Tibial nerve (tissue), 4 donors: ENCODE measurements at regions not wholly inside any gene's neighbourhood (a gene's known extent, or its start where the extent isn't known, plus 50 kb on each side); places are given as distances from the start of the nearest gene placed in this dataset.

ENCODE experiments used
- DNase-seq, 2 donors: peaks; one replicate each; pipeline ENCODE4 v3.0.0-alpha.2; 2019; ENCODE audit warnings: low spot score in 2 of 2
- H3K27ac ChIP-seq, 4 donors: fragments of 200-600 bp; sonication (generic) in 3 of 4; one replicate each; pipeline ENCODE4 v1.5.1; 2017 to 2019; ENCODE audit warnings: mild to moderate bottlenecking in 1 of 4
- H3K27me3 ChIP-seq, 2 donors: fragments of 200-600 bp; sonication (generic) in 1 of 2; one replicate each; pipeline versions ENCODE4 v1.5.1 to v1.6.0; 2017 to 2019
- H3K36me3 ChIP-seq, 3 donors: fragments of 200-600 bp; sonication (generic); one replicate each; pipeline ENCODE4 v1.5.1; 2018 to 2019
- H3K4me1 ChIP-seq, 4 donors: fragments of 200-600 bp; sonication (generic) in 3 of 4; one replicate each; pipeline ENCODE4 v1.5.1; 2017 to 2019
- H3K4me3 ChIP-seq, 4 donors: fragments of 200-600 bp; sonication (generic) in 3 of 4; one replicate each; pipeline ENCODE4 v1.5.1; 2017 to 2019; ENCODE audit warnings: mild to moderate bottlenecking in 1 of 4, moderate library complexity in 1 of 4
- H3K9me3 ChIP-seq, 4 donors: fragments of 200-600 bp; sonication (generic) in 3 of 4; one replicate each; pipeline ENCODE4 v1.5.1; 2017 to 2019
- CTCF ChIP-seq, 5 experiments: fragments of 200-600 bp in 3 of 5; fragments of 450-650 bp in 2 of 5; sonication (generic) in 3 of 5; IDR thresholded peaks; one replicate each; pipeline ENCODE4 v1.5.1; 2016 to 2019; ENCODE audit warnings: antibody characterized with exemption in 5 of 5, mild to moderate bottlenecking in 3 of 5, moderate library complexity in 2 of 5
- EP300 ChIP-seq, 2 donors: sonication (generic); formaldehyde crosslinking; IDR thresholded peaks; one replicate each; pipeline ENCODE4 v1.6.1; 2017; ENCODE audit warnings: antibody characterized with exemption in 2 of 2, mild to moderate bottlenecking in 1 of 2
- POLR2A ChIP-seq, 2 donors: fragments of 450-650 bp; IDR thresholded peaks; one replicate each; pipeline ENCODE4 v1.6.1; 2017; ENCODE audit warnings: antibody characterized with exemption in 2 of 2, mild to moderate bottlenecking in 2 of 2, moderate library complexity in 2 of 2
- WGBS, 2 donors: methylation state at CpG; one replicate each; pipeline ENCODE4 v1.1.5; 2018; 5-methylcytosine and 5-hydroxymethylcytosine counted together

- Histone ChIP-seq H3K27me3 (no peaks in the 10 kb centered on the region), H3K9me3 (no peaks in the 10 kb centered on the region), H3K4me3 (no peak overlapping the region), H3K36me3 (no peaks in the 10 kb centered on the region), H3K27ac (no peak overlapping the region), H3K4me1 (no peaks in the 10 kb centered on the region)
- DNase-seq, result no peak
- TF ChIP-seq POLR2A (IDR thresholded peaks at IDR 0.05) (no peak), EP300 (IDR thresholded peaks at IDR 0.05) (no peak), CTCF (IDR thresholded peaks at IDR 0.05) (no peak)
- WGBS, 2 donors, result 79 to 80% methylated on average over 3 of the region's 3 CpGs
Observed at GRCh38 chr2:195118276-195118675, 538.8 kb upstream of the SLC39A10 start.

GRCh38 chr2:195117011-195117410, 540.0 kb upstream of the SLC39A10 start:
- H3K9me3 ChIP-seq, result no peaks in the 10 kb centered on the region
- no peaks in the 10 kb centered on the region for H3K4me1 ChIP-seq
- no peaks in the 10 kb centered on the region for H3K36me3 ChIP-seq
- no peaks in the 10 kb centered on the region for H3K27me3 ChIP-seq
- H3K4me3 ChIP-seq, result no peak overlapping the region
- TF ChIP-seq POLR2A (IDR thresholded peaks at IDR 0.05) (no peak), EP300 (IDR thresholded peaks at IDR 0.05) (no peak), CTCF (IDR thresholded peaks at IDR 0.05) (no peak)
- H3K27ac ChIP-seq, result no peak overlapping the region
- DNase-seq, result no peak

GRCh38 chr2:195115738-195116137, 541.3 kb upstream of the SLC39A10 start:
- no peak overlapping the region for H3K4me3 ChIP-seq
- 42 to 72% methylated on average over 2 of the region's 2 CpGs for WGBS, 2 donors
- H3K9me3 ChIP-seq, result peaks cover 0 to 4% (median 0%) of the 10 kb centered on the region in 4 donors
- H3K36me3 ChIP-seq, result no peaks in the 10 kb centered on the region
- no peak for DNase-seq
- no peaks in the 10 kb centered on the region for H3K27me3 ChIP-seq
- H3K27ac ChIP-seq, result no peak overlapping the region
- no peak for TF ChIP-seq POLR2A (IDR thresholded peaks at IDR 0.05)
- no peak for TF ChIP-seq CTCF (IDR thresholded peaks at IDR 0.05)
- TF ChIP-seq EP300 (IDR thresholded peaks at IDR 0.05), result no peak
- H3K4me1 ChIP-seq, result no peaks in the 10 kb centered on the region

GRCh38 chr2:195108182-195108581, 548.8 kb upstream of the SLC39A10 start:
- no peak for DNase-seq
- Histone ChIP-seq H3K36me3 (no peaks in the 10 kb centered on the region), H3K4me1 (no peaks in the 10 kb centered on the region), H3K4me3 (no peak overlapping the region), H3K27ac (no peak overlapping the region), H3K9me3 (peaks cover 0 to 4% (median 0%) of the 10 kb centered on the region in 4 donors), H3K27me3 (no peaks in the 10 kb centered on the region)
- TF ChIP-seq CTCF (IDR thresholded peaks at IDR 0.05), result no peak
- TF ChIP-seq EP300 (IDR thresholded peaks at IDR 0.05), result no peak
- TF ChIP-seq POLR2A (IDR thresholded peaks at IDR 0.05), result no peak

GRCh38 chr2:195106681-195107380, 550.2 kb upstream of the SLC39A10 start:
- TF ChIP-seq CTCF (IDR thresholded peaks at IDR 0.05) (no peak), POLR2A (IDR thresholded peaks at IDR 0.05) (no peak)
- Histone ChIP-seq H3K27me3 (no peaks in the 10 kb centered on the region), H3K4me1 (no peaks in the 10 kb centered on the region), H3K9me3 (peaks cover 0 to 4% (median 0%) of the 10 kb centered on the region in 4 donors), H3K4me3 (no peak overlapping the region), H3K27ac (no peak overlapping the region), H3K36me3 (no peaks in the 10 kb centered on the region)
- no peak for DNase-seq
- whole genome bisulfite sequencing, 2 donors, result 68 to 73% methylated on average over 6 of the region's 6 CpGs
